ENCODE measurements at regions not wholly inside any gene's neighbourhood (a gene's known extent, or its start where the extent isn't known, plus 50 kb on each side); places are given as distances from the start of the nearest gene placed in this dataset.
A peak's percentile ranks its signal among the peaks of the same experiment; 100 is the strongest.

- no peak for DNase-seq (ENCODE audit: extremely low read depth, low read depth)
- no peak overlapping the region for H3K4me3 ChIP-seq (replicated peaks; ENCODE audit: low read depth, low read length)
- no peak for TF ChIP-seq CTCF (IDR thresholded peaks at IDR 0.05; ENCODE audit: low read depth, low read length, missing control alignments)
Observed at GRCh38 chr9:85269811-85270210, 471.9 kb downstream of the AGTPBP1 start.

- no peak for TF ChIP-seq CTCF (IDR thresholded peaks at IDR 0.05; ENCODE audit: low read depth, low read length, missing control alignments)
- no peak overlapping the region for H3K4me3 ChIP-seq (replicated peaks; ENCODE audit: low read depth, low read length)
- DNase-seq (ENCODE audit: extremely low read depth, low read depth), result no peak
Observed at GRCh38 chr9:85268131-85268530, 473.6 kb downstream of the AGTPBP1 start.

GRCh38 chr9:85264695-85265094 lies 477.1 kb downstream of the AGTPBP1 start:
- no peak for DNase-seq (ENCODE audit: extremely low read depth, low read depth)
- no peak overlapping the region for H3K4me3 ChIP-seq (replicated peaks; ENCODE audit: low read depth, low read length)
- TF ChIP-seq CTCF (IDR thresholded peaks at IDR 0.05; ENCODE audit: low read depth, low read length, missing control alignments), result no peak

- TF ChIP-seq CTCF (IDR thresholded peaks at IDR 0.05; ENCODE audit: low read depth, low read length, missing control alignments), result no peak
- no peak for DNase-seq (ENCODE audit: extremely low read depth, low read depth)
- no peak overlapping the region for H3K4me3 ChIP-seq (replicated peaks; ENCODE audit: low read depth, low read length)
Observed at GRCh38 chr9:85263288-85263687, 478.5 kb downstream of the AGTPBP1 start.

- DNase-seq (ENCODE audit: extremely low read depth, low read depth), result no peak
- no peak for TF ChIP-seq CTCF (IDR thresholded peaks at IDR 0.05; ENCODE audit: low read depth, low read length, missing control alignments)
- H3K4me3 ChIP-seq (replicated peaks; ENCODE audit: low read depth, low read length), result no peak overlapping the region
Observed at GRCh38 chr9:85262333-85262732, 479.4 kb downstream of the AGTPBP1 start.

GRCh38 chr9:85260275-85260845 lies 481.4 kb downstream of the AGTPBP1 start:
- no peak for TF ChIP-seq CTCF (IDR thresholded peaks at IDR 0.05; ENCODE audit: low read depth, low read length, missing control alignments)
- no peak for DNase-seq (ENCODE audit: extremely low read depth, low read depth)
- no peak overlapping the region for H3K4me3 ChIP-seq (replicated peaks; ENCODE audit: low read depth, low read length)

GRCh38 chr9:85258823-85259370 lies 482.9 kb downstream of the AGTPBP1 start:
- H3K4me3 ChIP-seq (replicated peaks; ENCODE audit: low read depth, low read length), result no peak overlapping the region
- TF ChIP-seq CTCF (IDR thresholded peaks at IDR 0.05; ENCODE audit: low read depth, low read length, missing control alignments), result peak; percentile 70
- DNase-seq (ENCODE audit: extremely low read depth, low read depth), result peak; percentile 39

Measured in HFF-Myc (cell line).